GM11168 (cell line): ENCODE measurements at regions not wholly inside any gene's neighbourhood (a gene's known extent, or its start where the extent isn't known, plus 50 kb on each side); places are given as distances from the start of the nearest gene placed in this dataset.
"Not testable (repeated sequence)": the region's sequence is repeated elsewhere in the genome, so short reads cannot be mapped to it uniquely, and the experiment has no call there.

Source experiments
- in situ Hi-C: fragments of 300-500 bp; cut with MboI; formaldehyde crosslinking; loops from one replicate; pipeline ENCODE4 v1.12.0; 2022; ENCODE audit warnings: low sequenced_read_pairs; ENCODE audit not compliant: unreplicated experiment

- in situ Hi-C loops: not testable (repeated sequence)
These were observed 53.9 kb downstream of the CDRT15L2 start for GRCh38 chr17:20633268-20634059.

- in situ Hi-C loops: not testable (repeated sequence)
These were observed 60.6 kb downstream of the CDRT15L2 start for GRCh38 chr17:20640147-20640546.

- in situ Hi-C loops: not testable (repeated sequence)
These were observed 67.2 kb downstream of the CDRT15L2 start for GRCh38 chr17:20646661-20647272.

GRCh38 chr17:20649097-20649767 is 69.7 kb downstream of the CDRT15L2 start:
- in situ Hi-C loops: not testable (repeated sequence)

GRCh38 chr17:20651022-20651421 is 71.5 kb downstream of the CDRT15L2 start:
- in situ Hi-C loops: not testable (repeated sequence)

GRCh38 chr17:20651736-20652135 is 72.2 kb downstream of the CDRT15L2 start:
- in situ Hi-C loops: not testable (repeated sequence)

GRCh38 chr17:20653391-20653790 is 73.9 kb downstream of the CDRT15L2 start:
- in situ Hi-C loops: not testable (repeated sequence)

- in situ Hi-C loops: not testable (repeated sequence)
These were observed 74.6 kb downstream of the CDRT15L2 start for GRCh38 chr17:20654114-20654513.

GRCh38 chr17:20654575-20654974 is 75.1 kb downstream of the CDRT15L2 start:
- in situ Hi-C loops: not testable (repeated sequence)

GRCh38 chr17:20665103-20665955 is 85.8 kb downstream of the CDRT15L2 start:
- in situ Hi-C loops: not testable (repeated sequence)

- in situ Hi-C loops: not testable (repeated sequence)
These were observed 87.2 kb downstream of the CDRT15L2 start for GRCh38 chr17:20666689-20667088.

- in situ Hi-C loops: not testable (repeated sequence)
These were observed 88.2 kb downstream of the CDRT15L2 start for GRCh38 chr17:20667712-20668111.

- in situ Hi-C loops: not testable (repeated sequence)
These were observed 88.8 kb downstream of the CDRT15L2 start for GRCh38 chr17:20668316-20668715.

GRCh38 chr17:20668868-20669267 is 89.3 kb downstream of the CDRT15L2 start:
- in situ Hi-C loops: not testable (repeated sequence)

GRCh38 chr17:20670506-20670905 is 91.0 kb downstream of the CDRT15L2 start:
- in situ Hi-C loops: not testable (repeated sequence)

GRCh38 chr17:20674374-20674773 is 94.8 kb downstream of the CDRT15L2 start:
- in situ Hi-C loops: not testable (repeated sequence)

- in situ Hi-C loops: not testable (repeated sequence)
These were observed 96.2 kb downstream of the CDRT15L2 start for GRCh38 chr17:20675707-20676106.

- in situ Hi-C loops: not testable (repeated sequence)
These were observed 97.1 kb downstream of the CDRT15L2 start for GRCh38 chr17:20676656-20677055.

- in situ Hi-C loops: not testable (repeated sequence)
These were observed 97.9 kb downstream of the CDRT15L2 start for GRCh38 chr17:20677469-20677868.

- in situ Hi-C loops: not testable (repeated sequence)
These were observed 98.9 kb downstream of the CDRT15L2 start for GRCh38 chr17:20678424-20678823.
